Activated naive CD4-positive, alpha-beta T cell treated with Interleukin-2 at 50 U/mL for 16 hours (primary cell): ENCODE measurements at regions not wholly inside any gene's neighbourhood (a gene's known extent, or its start where the extent isn't known, plus 50 kb on each side); places are given as distances from the start of the nearest gene placed in this dataset.

ENCODE experiments used
- DNase-seq: peaks from one replicate; pipeline ENCODE4 v3.0.0-alpha.2; 2020

GRCh38 chr10:5311617-5312016 lies 53.1 kb upstream of the UCN3 start:
- no peak for DNase-seq

GRCh38 chr10:5314840-5315239 lies 49.9 kb upstream of the UCN3 start:
- no peak for DNase-seq
